ENCODE measurements at regions not wholly inside any gene's neighbourhood (a gene's known extent, or its start where the extent isn't known, plus 50 kb on each side); places are given as distances from the start of the nearest gene placed in this dataset.

- Histone ChIP-seq H3K9ac (ENCODE audit: control insufficient read depth, insufficient read depth, low read length) (no peak overlapping the region), H3K9me3 (replicated peaks; ENCODE audit: control insufficient read depth, insufficient read depth, low read length) (no peaks in the 10 kb centered on the region), H3K4me3 (no peak overlapping the region), H2AFZ (ENCODE audit: control insufficient read depth, low read depth, low read length) (no peak overlapping the region), H3K4me1 (ENCODE audit: control insufficient read depth, insufficient read depth, low read length) (no peaks in the 10 kb centered on the region), H3K4me2 (ENCODE audit: control insufficient read depth, insufficient read depth) (no peak overlapping the region), H3K27ac (ENCODE audit: control insufficient read depth, insufficient read depth) (no peak overlapping the region), H3K27me3 (replicated peaks in 1 of 2; ENCODE audit: control insufficient read depth in 2 of 2, insufficient read depth in 2 of 2, low read length in 1 of 2) (peaks cover 7 to 8% of the 10 kb centered on the region in 2 experiments), H4K20me1 (ENCODE audit: control insufficient read depth, insufficient read depth) (no peaks in the 10 kb centered on the region), H3K36me3 (ENCODE audit: control insufficient read depth in 2 of 2, insufficient read depth in 2 of 2, low read length in 1 of 2) (no peaks in the 10 kb centered on the region), H3K79me2 (ENCODE audit: control insufficient read depth, insufficient read depth, low read length) (no peaks in the 10 kb centered on the region)
- FAIRE-seq (no peak), ATAC-seq (no peak), DNase-seq (ENCODE audit: low read depth, low spot score) (no peak)
- no TSS peak for BruUV-seq (replicated peaks)
- ChIA-PET RAD21 (ENCODE audit: unreplicated experiment) (no interaction called here), CTCF (interaction anchor here (0.8 to 3.6 kb wide), 6 partner anchors 12 to 341 kb away, joined by 3 to 50 read pairs (median 3); no protein-coding TSS in a partner anchor), SMC1A (ENCODE audit: uncharacterized antibody, unreplicated experiment) (no interaction called here), POLR2A (no interaction called here)
- no peak for TF ChIP-seq DPF2 (IDR thresholded peaks at IDR 0.05)
- no peak for TF ChIP-seq SKIL (IDR thresholded peaks at IDR 0.05; ENCODE audit: low read depth, poor library complexity, severe bottlenecking)
- intact Hi-C loops (cut with micrococcal nuclease; ENCODE audit: unreplicated experiment) (loop anchor here (10.0 kb wide), 1 partner anchor 313 kb away; no protein-coding TSS in a partner anchor), in situ Hi-C loops (cut with MboI) (loop anchor here (5.0 kb wide), 1 partner anchor 340 kb away; no protein-coding TSS in a partner anchor)
- WGBS (ENCODE audit: insufficient coverage, insufficient replicate concordance, low lambda C conversion rate, missing lambda C conversion rate) = 19% methylated on average over 6 of the region's 6 CpGs
Measured at GRCh38 chr3:43857361-43858293, 166.9 kb downstream of the ABHD5 start.

- H3K4me1 ChIP-seq (ENCODE audit: control insufficient read depth, insufficient read depth, low read length) = no peaks in the 10 kb centered on the region
- H3K9me3 ChIP-seq (replicated peaks; ENCODE audit: control insufficient read depth, insufficient read depth, low read length) = no peaks in the 10 kb centered on the region
- H3K4me3 ChIP-seq = no peak overlapping the region
- H2AFZ ChIP-seq (ENCODE audit: control insufficient read depth, low read depth, low read length) = no peak overlapping the region
- in situ Hi-C loops (cut with MboI) (loop anchor here (5.0 kb wide), 1 partner anchor 339 kb away; no protein-coding TSS in a partner anchor), intact Hi-C loops (cut with micrococcal nuclease; ENCODE audit: unreplicated experiment) (loop anchor here (10.0 kb wide), 1 partner anchor 313 kb away; no protein-coding TSS in a partner anchor)
- BruUV-seq (replicated peaks) = no TSS peak
- H3K27ac ChIP-seq (ENCODE audit: control insufficient read depth, insufficient read depth) = no peak overlapping the region
- no peak overlapping the region for H3K4me2 ChIP-seq (ENCODE audit: control insufficient read depth, insufficient read depth)
- H3K79me2 ChIP-seq (ENCODE audit: control insufficient read depth, insufficient read depth, low read length) = no peaks in the 10 kb centered on the region
- DNase-seq (ENCODE audit: low read depth, low spot score) = no peak
- no peak for ATAC-seq
- SMC1A ChIA-PET (ENCODE audit: uncharacterized antibody, unreplicated experiment) = no interaction called here
- H4K20me1 ChIP-seq (ENCODE audit: control insufficient read depth, insufficient read depth) = no peaks in the 10 kb centered on the region
- POLR2A ChIA-PET = no interaction called here
- H3K9ac ChIP-seq (ENCODE audit: control insufficient read depth, insufficient read depth, low read length) = no peak overlapping the region
- CTCF ChIA-PET = interaction anchor here (0.8 to 2.5 kb wide), 5 partner anchors 10 to 341 kb away, joined by 3 to 11 read pairs (median 3); no protein-coding TSS in a partner anchor
- no peak for FAIRE-seq
- peaks cover 7 to 8% of the 10 kb centered on the region in 2 experiments for H3K27me3 ChIP-seq (replicated peaks in 1 of 2; ENCODE audit: control insufficient read depth in 2 of 2, insufficient read depth in 2 of 2, low read length in 1 of 2)
- RAD21 ChIA-PET (ENCODE audit: unreplicated experiment) = no interaction called here
- no peaks in the 10 kb centered on the region for H3K36me3 ChIP-seq (ENCODE audit: control insufficient read depth in 2 of 2, insufficient read depth in 2 of 2, low read length in 1 of 2)
- WGBS (ENCODE audit: insufficient coverage, insufficient replicate concordance, low lambda C conversion rate, missing lambda C conversion rate) = 39% methylated on average over 14 of the region's 14 CpGs
- TF ChIP-seq ZBTB40 (IDR thresholded peaks at IDR 0.05; ENCODE audit: borderline replicate concordance) (no peak), SPI1 (IDR thresholded peaks at IDR 0.05; ENCODE audit: borderline replicate concordance, insufficient read depth, low read depth, low read length) (no peak), ZBTB33 (IDR thresholded peaks at IDR 0.05) (no peak)
Measured at GRCh38 chr3:43858294-43858701, 167.6 kb downstream of the ABHD5 start.
